ENCODE measurements at regions not wholly inside any gene's neighbourhood (a gene's known extent, or its start where the extent isn't known, plus 50 kb on each side); places are given as distances from the start of the nearest gene placed in this dataset.

DNA sequence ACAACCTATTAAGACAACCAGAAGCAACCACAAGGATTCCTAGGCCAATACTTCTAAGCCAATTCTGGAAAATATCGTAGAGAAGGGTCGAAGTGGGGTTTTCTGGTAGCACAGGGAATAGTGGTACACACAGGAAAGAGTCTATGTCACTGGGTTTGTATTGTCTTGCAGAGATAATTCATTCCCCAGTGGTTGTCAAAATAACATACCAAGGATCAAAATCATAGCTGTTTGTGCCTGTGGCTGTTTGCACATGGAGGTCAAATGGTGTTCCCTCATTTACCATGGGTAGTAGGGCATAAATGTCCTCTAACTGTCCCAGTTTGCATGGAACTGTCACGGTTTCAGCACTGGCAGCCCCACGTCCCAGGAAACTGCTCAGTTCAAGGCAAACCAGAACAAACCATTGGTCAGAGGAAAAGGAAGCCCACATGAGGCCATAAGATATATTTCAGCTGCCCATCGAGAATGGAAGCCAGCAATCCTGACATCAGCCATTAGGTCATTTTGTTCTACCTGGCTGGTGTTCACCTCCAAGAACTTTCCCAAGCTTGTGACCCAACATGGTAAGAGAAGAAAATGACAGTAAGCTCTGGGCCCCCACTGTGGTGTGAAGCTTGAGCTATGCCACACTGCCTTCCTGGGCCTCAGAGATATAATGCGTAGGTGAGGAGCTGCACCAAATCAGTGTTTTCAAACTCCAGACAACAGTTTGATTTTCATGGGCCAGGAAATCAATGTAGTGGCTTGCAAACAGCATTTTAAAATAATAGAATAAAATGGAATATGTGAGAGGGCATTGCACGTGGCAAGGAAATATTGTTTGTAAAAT, 53.9 kb upstream of the NFE2L3 start:
- Histone ChIP-seq H3K9me2 (ENCODE audit: insufficient read depth, low read length) (no peaks in the 10 kb centered on the region), H3K36me3 (ENCODE audit: insufficient read depth, low read length) (no peaks in the 10 kb centered on the region), H3K27me3 (ENCODE audit: insufficient read depth, low read depth, low read length) (no peaks in the 10 kb centered on the region), H3K9me3 (ENCODE audit: low read length) (no peaks in the 10 kb centered on the region), H3K4me2 (ENCODE audit: low read length) (no peak overlapping the region), H4K20me1 (ENCODE audit: insufficient read depth) (no peaks in the 10 kb centered on the region), H3K27ac (ENCODE audit: low read length) (no peak overlapping the region), H3K79me2 (replicated peaks; ENCODE audit: insufficient read depth, low read length) (no peaks in the 10 kb centered on the region), H2AFZ (ENCODE audit: low read depth, low read length) (no peak overlapping the region), H3F3A (ENCODE audit: insufficient read depth, low read length, poor library complexity, severe bottlenecking) (no peaks in the 10 kb centered on the region), H3K9ac (ENCODE audit: low read length) (no peak overlapping the region), H3K4me3 (ENCODE audit: low read length) (no peak overlapping the region)
- TF ChIP-seq MXI1 (conservative IDR thresholded peaks at IDR 0.05; ENCODE audit: poor library complexity, severe bottlenecking) (no peak), EZH2 (IDR thresholded peaks at IDR 0.05; ENCODE audit: borderline replicate concordance, insufficient read depth, low read length, poor library complexity, severe bottlenecking) (no peak), TAF1 (IDR thresholded peaks at IDR 0.05; ENCODE audit: low read depth) (no peak), POLR2AphosphoS5 (IDR thresholded peaks at IDR 0.05) (no peak), EP300 (conservative IDR thresholded peaks at IDR 0.05; ENCODE audit: poor library complexity, severe bottlenecking) (no peak), SMC3 (conservative IDR thresholded peaks at IDR 0.05; ENCODE audit: poor library complexity) (no peak), RAD21 (conservative IDR thresholded peaks at IDR 0.05) (no peak)
- TF ChIP-seq, protein P1, sequence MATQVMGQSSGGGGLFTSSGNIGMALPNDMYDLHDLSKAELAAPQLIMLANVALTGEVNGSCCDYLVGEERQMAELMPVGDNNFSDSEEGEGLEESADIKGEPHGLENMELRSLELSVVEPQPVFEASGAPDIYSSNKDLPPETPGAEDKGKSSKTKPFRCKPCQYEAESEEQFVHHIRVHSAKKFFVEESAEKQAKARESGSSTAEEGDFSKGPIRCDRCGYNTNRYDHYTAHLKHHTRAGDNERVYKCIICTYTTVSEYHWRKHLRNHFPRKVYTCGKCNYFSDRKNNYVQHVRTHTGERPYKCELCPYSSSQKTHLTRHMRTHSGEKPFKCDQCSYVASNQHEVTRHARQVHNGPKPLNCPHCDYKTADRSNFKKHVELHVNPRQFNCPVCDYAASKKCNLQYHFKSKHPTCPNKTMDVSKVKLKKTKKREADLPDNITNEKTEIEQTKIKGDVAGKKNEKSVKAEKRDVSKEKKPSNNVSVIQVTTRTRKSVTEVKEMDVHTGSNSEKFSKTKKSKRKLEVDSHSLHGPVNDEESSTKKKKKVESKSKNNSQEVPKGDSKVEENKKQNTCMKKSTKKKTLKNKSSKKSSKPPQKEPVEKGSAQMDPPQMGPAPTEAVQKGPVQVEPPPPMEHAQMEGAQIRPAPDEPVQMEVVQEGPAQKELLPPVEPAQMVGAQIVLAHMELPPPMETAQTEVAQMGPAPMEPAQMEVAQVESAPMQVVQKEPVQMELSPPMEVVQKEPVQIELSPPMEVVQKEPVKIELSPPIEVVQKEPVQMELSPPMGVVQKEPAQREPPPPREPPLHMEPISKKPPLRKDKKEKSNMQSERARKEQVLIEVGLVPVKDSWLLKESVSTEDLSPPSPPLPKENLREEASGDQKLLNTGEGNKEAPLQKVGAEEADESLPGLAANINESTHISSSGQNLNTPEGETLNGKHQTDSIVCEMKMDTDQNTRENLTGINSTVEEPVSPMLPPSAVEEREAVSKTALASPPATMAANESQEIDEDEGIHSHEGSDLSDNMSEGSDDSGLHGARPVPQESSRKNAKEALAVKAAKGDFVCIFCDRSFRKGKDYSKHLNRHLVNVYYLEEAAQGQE (IDR thresholded peaks at IDR 0.05; ENCODE audit: borderline replicate concordance), result no peak
- TF ChIP-seq, protein P2, sequence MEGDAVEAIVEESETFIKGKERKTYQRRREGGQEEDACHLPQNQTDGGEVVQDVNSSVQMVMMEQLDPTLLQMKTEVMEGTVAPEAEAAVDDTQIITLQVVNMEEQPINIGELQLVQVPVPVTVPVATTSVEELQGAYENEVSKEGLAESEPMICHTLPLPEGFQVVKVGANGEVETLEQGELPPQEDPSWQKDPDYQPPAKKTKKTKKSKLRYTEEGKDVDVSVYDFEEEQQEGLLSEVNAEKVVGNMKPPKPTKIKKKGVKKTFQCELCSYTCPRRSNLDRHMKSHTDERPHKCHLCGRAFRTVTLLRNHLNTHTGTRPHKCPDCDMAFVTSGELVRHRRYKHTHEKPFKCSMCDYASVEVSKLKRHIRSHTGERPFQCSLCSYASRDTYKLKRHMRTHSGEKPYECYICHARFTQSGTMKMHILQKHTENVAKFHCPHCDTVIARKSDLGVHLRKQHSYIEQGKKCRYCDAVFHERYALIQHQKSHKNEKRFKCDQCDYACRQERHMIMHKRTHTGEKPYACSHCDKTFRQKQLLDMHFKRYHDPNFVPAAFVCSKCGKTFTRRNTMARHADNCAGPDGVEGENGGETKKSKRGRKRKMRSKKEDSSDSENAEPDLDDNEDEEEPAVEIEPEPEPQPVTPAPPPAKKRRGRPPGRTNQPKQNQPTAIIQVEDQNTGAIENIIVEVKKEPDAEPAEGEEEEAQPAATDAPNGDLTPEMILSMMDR (IDR thresholded peaks at IDR 0.05; ENCODE audit: poor library complexity, severe bottlenecking), result no peak

DNA sequence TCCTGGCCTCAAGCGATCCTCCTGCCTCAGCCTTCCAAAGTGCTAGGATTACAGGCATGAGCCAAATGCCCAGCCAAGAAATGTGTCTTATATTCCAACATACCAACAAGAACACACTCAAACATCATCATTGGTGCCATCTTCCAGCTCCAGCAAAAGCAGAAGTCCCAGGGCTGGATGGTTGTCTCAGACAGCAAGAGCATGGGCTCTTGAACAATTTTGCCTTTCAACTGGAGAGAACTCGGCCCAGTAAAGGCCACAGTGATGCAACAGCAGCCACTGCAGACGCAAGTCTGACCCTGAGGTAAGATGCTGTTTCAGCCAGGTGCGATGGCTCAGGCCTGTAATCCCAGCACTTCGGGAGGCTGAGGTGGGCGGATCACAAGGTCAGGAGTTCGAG, 52.8 kb upstream of the NFE2L3 start:
- Histone ChIP-seq H3K27me3 (ENCODE audit: insufficient read depth, low read depth, low read length) (no peaks in the 10 kb centered on the region), H3K9me3 (ENCODE audit: low read length) (no peaks in the 10 kb centered on the region), H3K4me3 (ENCODE audit: low read length) (no peak overlapping the region), H3K9ac (ENCODE audit: low read length) (no peak overlapping the region), H3F3A (ENCODE audit: insufficient read depth, low read length, poor library complexity, severe bottlenecking) (no peaks in the 10 kb centered on the region), H4K20me1 (ENCODE audit: insufficient read depth) (no peaks in the 10 kb centered on the region), H3K79me2 (replicated peaks; ENCODE audit: insufficient read depth, low read length) (no peaks in the 10 kb centered on the region), H3K36me3 (ENCODE audit: insufficient read depth, low read length) (no peaks in the 10 kb centered on the region), H3K9me2 (ENCODE audit: insufficient read depth, low read length) (no peaks in the 10 kb centered on the region), H3K4me2 (ENCODE audit: low read length) (no peak overlapping the region), H3K27ac (ENCODE audit: low read length) (no peak overlapping the region), H2AFZ (ENCODE audit: low read depth, low read length) (no peak overlapping the region)
- TF ChIP-seq, protein P1 (IDR thresholded peaks at IDR 0.05; ENCODE audit: borderline replicate concordance), result no peak
- no peak for TF ChIP-seq RAD21 (conservative IDR thresholded peaks at IDR 0.05)
- no peak for TF ChIP-seq MXI1 (conservative IDR thresholded peaks at IDR 0.05; ENCODE audit: poor library complexity, severe bottlenecking)
- TF ChIP-seq TAF1 (IDR thresholded peaks at IDR 0.05; ENCODE audit: low read depth), result no peak
- TF ChIP-seq EP300 (conservative IDR thresholded peaks at IDR 0.05; ENCODE audit: poor library complexity, severe bottlenecking), result no peak
- no peak for TF ChIP-seq SMC3 (conservative IDR thresholded peaks at IDR 0.05; ENCODE audit: poor library complexity)
- no peak for TF ChIP-seq EZH2 (IDR thresholded peaks at IDR 0.05; ENCODE audit: borderline replicate concordance, insufficient read depth, low read length, poor library complexity, severe bottlenecking)
- TF ChIP-seq POLR2AphosphoS5 (IDR thresholded peaks at IDR 0.05), result no peak
- TF ChIP-seq, protein P2 (IDR thresholded peaks at IDR 0.05; ENCODE audit: poor library complexity, severe bottlenecking), result no peak

Data from neural cell (in vitro differentiated cells).